ENCODE measurements at regions not wholly inside any gene's neighbourhood (a gene's known extent, or its start where the extent isn't known, plus 50 kb on each side); places are given as distances from the start of the nearest gene placed in this dataset.

- no peak overlapping the region for H3K4me3 ChIP-seq (replicated peaks; ENCODE audit: low read depth, low read length)
- no peak for TF ChIP-seq CTCF (IDR thresholded peaks at IDR 0.05; ENCODE audit: low read depth, low read length, missing control alignments)
- no peak for DNase-seq (ENCODE audit: extremely low read depth, low read depth)
Measured at GRCh38 chr10:128421371-128422160, 295.3 kb upstream of the MKI67 start.

GRCh38 chr10:128422190-128422589 is 296.0 kb upstream of the MKI67 start:
- TF ChIP-seq CTCF (IDR thresholded peaks at IDR 0.05; ENCODE audit: low read depth, low read length, missing control alignments) = no peak
- no peak overlapping the region for H3K4me3 ChIP-seq (replicated peaks; ENCODE audit: low read depth, low read length)
- no peak for DNase-seq (ENCODE audit: extremely low read depth, low read depth)

- no peak overlapping the region for H3K4me3 ChIP-seq (replicated peaks; ENCODE audit: low read depth, low read length)
- DNase-seq (ENCODE audit: extremely low read depth, low read depth) = no peak
- no peak for TF ChIP-seq CTCF (IDR thresholded peaks at IDR 0.05; ENCODE audit: low read depth, low read length, missing control alignments)
Measured at GRCh38 chr10:128422999-128423398, 296.8 kb upstream of the MKI67 start.

- H3K4me3 ChIP-seq (replicated peaks; ENCODE audit: low read depth, low read length) = no peak overlapping the region
- no peak for TF ChIP-seq CTCF (IDR thresholded peaks at IDR 0.05; ENCODE audit: low read depth, low read length, missing control alignments)
- no peak for DNase-seq (ENCODE audit: extremely low read depth, low read depth)
Measured at GRCh38 chr10:128429321-128429720, 303.1 kb upstream of the MKI67 start.

GRCh38 chr10:128429835-128430513 is 303.8 kb upstream of the MKI67 start:
- DNase-seq (ENCODE audit: extremely low read depth, low read depth) = no peak
- no peak for TF ChIP-seq CTCF (IDR thresholded peaks at IDR 0.05; ENCODE audit: low read depth, low read length, missing control alignments)
- H3K4me3 ChIP-seq (replicated peaks; ENCODE audit: low read depth, low read length) = no peak overlapping the region

- DNase-seq (ENCODE audit: extremely low read depth, low read depth) = no peak
- H3K4me3 ChIP-seq (replicated peaks; ENCODE audit: low read depth, low read length) = no peak overlapping the region
- TF ChIP-seq CTCF (IDR thresholded peaks at IDR 0.05; ENCODE audit: low read depth, low read length, missing control alignments) = no peak
Measured at GRCh38 chr10:128431083-128431482, 304.9 kb upstream of the MKI67 start.

Measured in HFF-Myc (cell line).